Heart right ventricle (tissue), 16 donors: ENCODE measurements at regions not wholly inside any gene's neighbourhood (a gene's known extent, or its start where the extent isn't known, plus 50 kb on each side); places are given as distances from the start of the nearest gene placed in this dataset.

Experiments used
- ATAC-seq, 8 donors: fragments of 200-7000 bp; cut with Tn5 transposase; one replicate each; pipeline ENCODE4 v1.9.1; 2020; ENCODE audit warnings: mild to moderate bottlenecking in 8 of 8, moderate library complexity in 8 of 8, moderate number of reproducible peaks in 1 of 8
- DNase-seq, 2 donors: peaks; one replicate each; pipeline ENCODE4 v3.0.0-alpha.2; 2020
- H3K27ac ChIP-seq, 10 donors: fragments of 200-600 bp; sonication (generic) in 2 of 10; one replicate each; pipeline versions ENCODE4 v1.5.0 to v1.8.0; 2020 to 2022; ENCODE audit warnings: mild to moderate bottlenecking in 3 of 10
- H3K27me3 ChIP-seq, 7 donors: fragments of 200-600 bp; one replicate each; pipeline ENCODE4 v1.8.0; 2021 to 2022; ENCODE audit warnings: mild to moderate bottlenecking in 2 of 7
- H3K36me3 ChIP-seq, 9 donors: fragments of 200-600 bp; sonication (generic) in 1 of 9; one replicate each; pipeline versions ENCODE4 v1.5.0 to v1.8.0; 2020 to 2022; ENCODE audit warnings: mild to moderate bottlenecking in 2 of 9
- H3K4me1 ChIP-seq, 9 donors: fragments of 200-600 bp; sonication (generic) in 1 of 9; one replicate each; pipeline versions ENCODE4 v1.5.0 to v1.8.0; 2020 to 2022; ENCODE audit warnings: mild to moderate bottlenecking in 4 of 9
- H3K4me3 ChIP-seq, 10 donors: fragments of 200-600 bp; sonication (generic) in 2 of 10; one replicate each; pipeline versions ENCODE4 v1.5.0 to v1.8.0; 2020 to 2022; ENCODE audit warnings: mild to moderate bottlenecking in 7 of 10, moderate library complexity in 2 of 10
- H3K9me3 ChIP-seq, 11 donors: fragments of 200-600 bp in 10 of 11; sonication (generic) in 2 of 11; one replicate each; pipeline versions ENCODE4 v1.5.0 to v1.8.0; 2013 to 2022; ENCODE audit warnings: mild to moderate bottlenecking in 2 of 11, control low read depth in 1 of 11, moderate library complexity in 1 of 11
- CTCF ChIP-seq, 9 donors: fragments of 200-600 bp; sonication (generic) in 2 of 9; IDR thresholded peaks; one replicate each; pipeline versions ENCODE4 v1.5.0 to v1.8.0; 2021 to 2022; ENCODE audit warnings: antibody characterized with exemption in 9 of 9, mild to moderate bottlenecking in 5 of 9, moderate library complexity in 1 of 9
- WGBS, 2 donors: extraction: QIAGEN DNeasy Blood & Tissue Kit; methylation state at CpG; one replicate each; pipeline ENCODE4 v1.1.7; 2013; ENCODE audit warnings: inconsistent platforms in 1 of 2; 5-methylcytosine and 5-hydroxymethylcytosine counted together
- intact Hi-C, 10 donors: fragments of 100-400 bp; cut with DNase I; formaldehyde crosslinking; loops; one replicate each; pipeline versions ENCODE4 v1.11.1 to v1.14.2; 2022
- donor health status: Arrhythmogenic right ventricular cardiomyopathy.
- donor health status: ischemic (EF 13 %, LVEDD 7.1; RV severe dilation, severe dysfunction).
- donor health status: healthy with polysubstance abuse.
- donor health status: DM: no; HTN: yes; CAD: no.
- donor health status: DM: no; HTN: no; CAD: no.
- donor health status: ischemic (EF 25% LVEDD 6.9; RV normal size, moderate dysfunction).
- donor health status: ischemic (EF 25% LVEDD 5.7; RV mildly dilated, moderate dysfunction).
- donor health status: healthy.
- donor health status: DM: yes; HTN: yes; CAD: no.
- donor health status: Ischemic cardiomyopathy.
- donor health status: ischemic (EF 35%, LVEDD 5.7; RV mildly dilated, moderate dysfunction).
- donor health status: nonischemic (EF 11% LVEDD 7.7; RV severe dilation, severe dysfunction).
- donor health status: DM: yes; HTN: yes; CAD: no.
- donor health status: PGD.
- donor health status: ischemic (EF 29% LVEDD 5.4; RV normal size, mild dysfunction).
- donor health status: nonischemic (EF 23%, LVEDD 6.1; RV moderate dilation, normal function).

- intact Hi-C loops = no loop called here
- Histone ChIP-seq H3K9me3 (peaks cover 0 to 7% (median 0%) of the 10 kb centered on the region in 11 donors), H3K27ac (no peak overlapping the region), H3K36me3 (no peaks in the 10 kb centered on the region), H3K4me1 (no peaks in the 10 kb centered on the region), H3K4me3 (no peak overlapping the region), H3K27me3 (no peaks in the 10 kb centered on the region)
- DNase-seq (no peak), ATAC-seq (no peak)
- TF ChIP-seq CTCF (IDR thresholded peaks at IDR 0.05) = no peak
Measured at GRCh38 chr13:83498045-83498444, 384.2 kb downstream of the SLITRK1 start.

- no peak for TF ChIP-seq CTCF (IDR thresholded peaks at IDR 0.05)
- Histone ChIP-seq H3K27ac (no peak overlapping the region), H3K36me3 (no peaks in the 10 kb centered on the region), H3K4me3 (no peak overlapping the region), H3K4me1 (no peaks in the 10 kb centered on the region), H3K27me3 (no peaks in the 10 kb centered on the region), H3K9me3 (peaks cover 0 to 2% (median 0%) of the 10 kb centered on the region in 11 donors)
- no peak for ATAC-seq
- no peak for DNase-seq
- intact Hi-C loops = no loop called here
- whole genome bisulfite sequencing, 2 donors = 83 to 86% methylated on average over 6 of the region's 6 CpGs
Measured at GRCh38 chr13:83496501-83496900, 385.8 kb downstream of the SLITRK1 start.

GRCh38 chr13:83485101-83485500 lies 397.2 kb downstream of the SLITRK1 start:
- intact Hi-C loops = no loop called here
- Histone ChIP-seq H3K4me3 (no peak overlapping the region), H3K9me3 (peaks cover 0 to 13% (median 0%) of the 10 kb centered on the region in 11 donors), H3K4me1 (no peaks in the 10 kb centered on the region), H3K27ac (no peak overlapping the region), H3K27me3 (no peaks in the 10 kb centered on the region), H3K36me3 (no peaks in the 10 kb centered on the region)
- TF ChIP-seq CTCF (IDR thresholded peaks at IDR 0.05) = no peak
- DNase-seq = no peak
- 45 to 56% methylated on average over 1 of the region's 1 CpG for WGBS, 2 donors
- ATAC-seq = no peak

GRCh38 chr13:83471011-83471410 lies 411.3 kb downstream of the SLITRK1 start:
- Histone ChIP-seq H3K9me3 (peaks cover 0 to 23% (median 0%) of the 10 kb centered on the region in 11 donors), H3K36me3 (no peaks in the 10 kb centered on the region), H3K4me3 (no peak overlapping the region), H3K4me1 (no peaks in the 10 kb centered on the region), H3K27me3 (no peaks in the 10 kb centered on the region), H3K27ac (no peak overlapping the region)
- no peak for ATAC-seq
- no peak for TF ChIP-seq CTCF (IDR thresholded peaks at IDR 0.05)
- DNase-seq = no peak
- intact Hi-C loops = loop anchor here in 1 of 10 donors (1.0 kb wide), 1 partner anchor 38 kb away; no protein-coding TSS in a partner anchor
- 54 to 63% methylated on average over 1 of the region's 1 CpG for WGBS, 2 donors
